Suprapubic skin (tissue), 3 donors: ENCODE measurements at regions not wholly inside any gene's neighbourhood (a gene's known extent, or its start where the extent isn't known, plus 50 kb on each side); places are given as distances from the start of the nearest gene placed in this dataset.

ENCODE experiments used
- CTCF ChIP-seq, 2 donors: fragments of 200-600 bp in 1 of 2; fragments of 450-650 bp in 1 of 2; sonication (generic) in 1 of 2; IDR thresholded peaks; one replicate each; pipeline ENCODE4 v1.5.1; 2016 to 2019; ENCODE audit warnings: antibody characterized with exemption in 2 of 2, mild to moderate bottlenecking in 1 of 2, moderate library complexity in 1 of 2
- EP300 ChIP-seq: sonication (generic); formaldehyde crosslinking; IDR thresholded peaks from one replicate; pipeline ENCODE4 v1.6.1; 2017; ENCODE audit warnings: antibody characterized with exemption

- TF ChIP-seq CTCF (IDR thresholded peaks at IDR 0.05) (no peak), EP300 (no peak)
Observed at GRCh38 chr15:69536726-69537512, 84.3 kb downstream of the RPLP1 start.
